ENCODE measurements at regions not wholly inside any gene's neighbourhood (a gene's known extent, or its start where the extent isn't known, plus 50 kb on each side); places are given as distances from the start of the nearest gene placed in this dataset.
A peak's percentile ranks its signal among the peaks of the same experiment; 100 is the strongest.

DNA sequence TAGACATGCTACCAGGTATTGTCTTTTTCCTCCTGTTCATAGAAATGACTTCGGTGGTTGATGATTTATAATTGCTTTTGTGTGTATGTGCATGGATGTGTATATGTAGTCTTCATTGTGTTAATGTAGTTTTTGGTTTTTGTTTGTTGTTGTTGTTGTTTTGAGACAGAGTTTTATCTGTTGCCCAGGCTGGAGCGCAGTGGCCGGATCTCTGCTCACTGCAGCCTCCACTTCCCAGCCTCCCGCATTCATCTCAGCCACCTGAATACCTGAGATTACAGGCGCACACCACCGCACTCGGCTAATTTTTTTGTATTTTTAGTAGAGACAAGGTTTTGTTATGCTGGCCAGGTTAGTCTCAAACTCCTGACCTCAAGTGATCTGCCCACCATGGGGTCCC lies 75.2 kb downstream of the HFE start:
- H3K36me3 ChIP-seq (ENCODE audit: control insufficient read depth, insufficient read depth, low read length): peaks cover 3% of the 10 kb centered on the region; the same call in 1 of the 2 replicates
- TF ChIP-seq, protein P1, sequence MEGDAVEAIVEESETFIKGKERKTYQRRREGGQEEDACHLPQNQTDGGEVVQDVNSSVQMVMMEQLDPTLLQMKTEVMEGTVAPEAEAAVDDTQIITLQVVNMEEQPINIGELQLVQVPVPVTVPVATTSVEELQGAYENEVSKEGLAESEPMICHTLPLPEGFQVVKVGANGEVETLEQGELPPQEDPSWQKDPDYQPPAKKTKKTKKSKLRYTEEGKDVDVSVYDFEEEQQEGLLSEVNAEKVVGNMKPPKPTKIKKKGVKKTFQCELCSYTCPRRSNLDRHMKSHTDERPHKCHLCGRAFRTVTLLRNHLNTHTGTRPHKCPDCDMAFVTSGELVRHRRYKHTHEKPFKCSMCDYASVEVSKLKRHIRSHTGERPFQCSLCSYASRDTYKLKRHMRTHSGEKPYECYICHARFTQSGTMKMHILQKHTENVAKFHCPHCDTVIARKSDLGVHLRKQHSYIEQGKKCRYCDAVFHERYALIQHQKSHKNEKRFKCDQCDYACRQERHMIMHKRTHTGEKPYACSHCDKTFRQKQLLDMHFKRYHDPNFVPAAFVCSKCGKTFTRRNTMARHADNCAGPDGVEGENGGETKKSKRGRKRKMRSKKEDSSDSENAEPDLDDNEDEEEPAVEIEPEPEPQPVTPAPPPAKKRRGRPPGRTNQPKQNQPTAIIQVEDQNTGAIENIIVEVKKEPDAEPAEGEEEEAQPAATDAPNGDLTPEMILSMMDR (IDR thresholded peaks at IDR 0.05; ENCODE audit: insufficient read depth, low read length, poor library complexity, severe bottlenecking): no peak
- no peaks in the 10 kb centered on the region for H3K27me3 ChIP-seq (replicated peaks; ENCODE audit: control insufficient read depth, insufficient read depth, low read length)

DNA sequence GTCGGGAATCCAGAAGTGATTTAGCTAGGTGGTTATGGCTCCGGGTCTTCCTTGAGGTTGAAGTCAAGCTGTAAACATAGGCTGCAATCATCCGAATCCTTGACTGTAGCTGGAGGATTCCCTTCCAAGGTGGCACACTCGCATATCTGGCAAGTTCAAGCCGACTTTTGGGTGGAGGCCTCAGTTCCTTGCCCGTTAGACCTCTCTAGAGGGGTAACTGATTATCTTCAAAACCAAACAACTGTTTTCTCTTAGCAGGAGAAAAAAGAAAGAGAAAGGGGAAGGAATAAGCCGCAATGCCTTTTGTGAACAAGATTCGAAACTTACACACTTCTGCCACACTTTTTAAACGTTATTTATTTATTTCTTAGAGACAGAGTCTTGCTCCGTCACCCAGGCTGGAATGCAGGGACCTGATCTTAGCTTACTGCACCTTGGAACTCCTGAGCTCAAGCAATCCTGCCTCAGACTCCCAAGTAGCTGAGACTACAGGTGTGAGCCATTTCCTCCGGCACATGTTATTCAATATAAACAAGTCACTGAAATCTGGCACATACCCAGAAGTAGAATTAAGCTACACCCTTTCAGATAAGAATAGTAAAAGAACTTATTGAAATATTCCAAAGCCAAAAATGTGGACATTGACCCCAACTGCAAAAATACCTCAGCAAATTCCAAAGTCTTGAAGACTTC lies 76.3 kb downstream of the HFE start:
- H3K27me3 ChIP-seq (replicated peaks; ENCODE audit: control insufficient read depth, insufficient read depth, low read length): no peaks in the 10 kb centered on the region
- peak overlapping the region; percentile 10; the same call in 1 of the 2 replicates for H3K4me3 ChIP-seq (replicated peaks; ENCODE audit: low read depth, low read length)
- DNase-seq (ENCODE audit: extremely low read depth, insufficient read length): no peak
- H3K36me3 ChIP-seq (ENCODE audit: control insufficient read depth, insufficient read depth, low read length): peaks cover 3% of the 10 kb centered on the region; the same call in 1 of the 2 replicates
- TF ChIP-seq, protein P1 (IDR thresholded peaks at IDR 0.05; ENCODE audit: insufficient read depth, low read length, poor library complexity, severe bottlenecking): no peak

More for the DNA sequence above, 75.2 kb downstream of the HFE start:
- DNase-seq (ENCODE audit: extremely low read depth, insufficient read length): no peak
- H3K4me3 ChIP-seq (replicated peaks; ENCODE audit: low read depth, low read length): no peak overlapping the region

DNA sequence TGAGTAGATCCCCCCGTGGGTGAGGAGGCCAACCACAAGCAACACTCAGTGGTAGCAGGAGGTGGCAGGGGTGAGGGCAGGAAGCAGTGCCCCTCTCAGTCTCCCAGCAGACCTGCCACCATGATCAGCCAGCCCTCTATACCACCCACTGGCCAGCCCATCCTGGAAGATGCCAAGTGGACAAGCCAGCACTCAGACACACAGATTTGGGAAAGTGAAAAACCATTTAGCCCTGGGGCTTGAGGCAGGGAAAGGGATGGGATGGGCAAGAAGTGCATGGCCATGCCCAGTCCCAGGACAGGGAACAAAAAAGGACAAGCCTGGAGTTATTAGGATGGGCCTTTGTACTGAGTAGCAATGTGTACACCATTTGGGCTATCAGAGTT lies 76.9 kb downstream of the HFE start:
- DNase-seq (ENCODE audit: extremely low read depth, insufficient read length): no peak
- no peak overlapping the region for H3K4me3 ChIP-seq (replicated peaks; ENCODE audit: low read depth, low read length)
- no peaks in the 10 kb centered on the region for H3K27me3 ChIP-seq (replicated peaks; ENCODE audit: control insufficient read depth, insufficient read depth, low read length)
- TF ChIP-seq, protein P1 (IDR thresholded peaks at IDR 0.05; ENCODE audit: insufficient read depth, low read length, poor library complexity, severe bottlenecking): no peak
- peaks cover 3% of the 10 kb centered on the region; the same call in 1 of the 2 replicates for H3K36me3 ChIP-seq (ENCODE audit: control insufficient read depth, insufficient read depth, low read length)

DNA sequence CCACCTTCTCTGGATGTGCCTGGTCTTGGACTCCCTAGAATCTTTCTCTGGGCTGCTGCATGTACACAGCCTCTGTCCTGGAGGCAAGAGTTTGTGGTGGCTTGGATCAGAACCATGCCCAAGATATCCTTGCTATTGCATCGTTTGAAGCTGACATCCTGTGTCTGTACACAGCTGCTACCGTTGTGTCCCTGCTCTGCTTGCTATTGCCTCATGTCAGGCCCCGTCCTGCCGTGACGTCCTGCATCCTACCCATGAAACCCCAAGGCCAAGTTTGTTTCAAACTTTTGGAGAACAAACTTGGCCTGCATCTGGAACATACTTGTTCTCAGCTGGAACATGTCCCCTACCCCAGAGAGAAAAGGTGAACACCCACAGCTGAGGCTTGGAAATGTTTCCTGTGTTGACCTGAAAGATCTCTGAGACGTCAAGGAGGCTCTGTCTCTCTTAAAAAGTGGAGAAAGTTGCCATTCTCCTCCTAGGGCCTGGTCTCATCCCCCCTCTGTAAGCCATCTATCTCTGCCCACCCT lies 78.1 kb downstream of the HFE start:
- TF ChIP-seq, protein P1 (IDR thresholded peaks at IDR 0.05; ENCODE audit: insufficient read depth, low read length, poor library complexity, severe bottlenecking): no peak
- no peak for DNase-seq (ENCODE audit: extremely low read depth, insufficient read length)
- H3K27me3 ChIP-seq (replicated peaks; ENCODE audit: control insufficient read depth, insufficient read depth, low read length): no peaks in the 10 kb centered on the region

DNA sequence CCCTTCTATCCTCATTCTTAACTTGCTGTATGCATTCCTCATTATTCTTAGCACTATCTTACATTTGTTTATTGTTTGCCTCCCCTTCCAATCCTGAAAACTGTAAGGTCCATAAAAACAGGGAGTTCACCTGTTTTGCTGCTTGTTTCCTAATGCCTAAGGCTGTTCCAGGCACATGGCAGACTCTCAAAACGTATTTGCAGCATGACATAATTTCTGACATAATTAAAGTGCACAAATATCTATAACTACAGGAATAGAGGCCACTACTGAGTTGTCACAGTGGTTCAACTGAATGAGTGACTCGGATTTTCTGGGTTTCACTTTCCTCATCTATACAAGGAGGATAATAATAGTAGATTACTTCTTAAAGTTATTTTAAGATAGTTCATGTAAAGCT lies 83.0 kb downstream of the HFE start:
- Histone ChIP-seq H3K36me3 (ENCODE audit: control insufficient read depth, insufficient read depth, low read length) (no peaks in the 10 kb centered on the region), H3K27me3 (replicated peaks; ENCODE audit: control insufficient read depth, insufficient read depth, low read length) (no peaks in the 10 kb centered on the region), H3K4me3 (replicated peaks; ENCODE audit: low read depth, low read length) (peak overlapping the region; percentile 32; the same call in 1 of the 2 replicates)
- TF ChIP-seq, protein P1 (IDR thresholded peaks at IDR 0.05; ENCODE audit: insufficient read depth, low read length, poor library complexity, severe bottlenecking): no peak
- DNase-seq (ENCODE audit: extremely low read depth, insufficient read length): no peak

More for the DNA sequence above, 78.1 kb downstream of the HFE start:
- peaks cover 3% of the 10 kb centered on the region; the same call in 1 of the 2 replicates for H3K36me3 ChIP-seq (ENCODE audit: control insufficient read depth, insufficient read depth, low read length)
- no peak overlapping the region for H3K4me3 ChIP-seq (replicated peaks; ENCODE audit: low read depth, low read length)
